ENCODE measurements at regions not wholly inside any gene's neighbourhood (a gene's known extent, or its start where the extent isn't known, plus 50 kb on each side); places are given as distances from the start of the nearest gene placed in this dataset.

DNA sequence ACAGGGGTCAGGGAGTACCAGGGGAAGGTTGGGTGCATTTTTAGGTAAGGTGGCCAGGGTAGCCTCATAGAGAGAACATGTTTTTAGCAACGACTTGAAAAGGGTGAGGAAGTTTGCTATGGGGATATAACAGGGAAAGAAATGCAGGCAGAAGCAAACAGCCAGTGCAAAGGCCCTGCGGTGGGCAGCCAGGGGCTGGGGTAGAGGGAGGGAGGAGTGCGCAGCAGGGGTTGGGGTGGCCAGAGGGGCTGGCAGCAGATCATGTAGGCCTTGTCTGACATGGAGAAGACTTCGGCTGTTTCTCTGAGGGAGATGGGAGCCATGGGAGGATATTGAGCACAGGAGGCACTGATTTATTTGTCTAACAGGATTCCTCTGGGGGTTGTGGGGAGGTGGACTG, 242.5 kb downstream of the RBM19 start:
- ChIA-PET POLR2A (no interaction called here), CTCF (no interaction called here)
- H3K9me3 ChIP-seq (ENCODE audit: low read length), result no peaks in the 10 kb centered on the region
- Mint-ChIP-seq H3K36me3 (no peaks in the 10 kb centered on the region), H3K9me3 (peaks cover 0 to 2% (median 0%) of the 10 kb centered on the region in 5 donors), H3K4me1 (no peaks in the 10 kb centered on the region), H3K4me3 (no peak overlapping the region), H3K27me3 (peaks cover 2 to 7% of the 10 kb centered on the region in 2 donors), H3K27ac (no peak overlapping the region)
- H3K36me3 ChIP-seq (ENCODE audit: insufficient read depth, low read length), result no peaks in the 10 kb centered on the region
- no peaks in the 10 kb centered on the region for H3K27me3 ChIP-seq (ENCODE audit: insufficient read depth, low read length, poor library complexity, severe bottlenecking)
- no peaks in the 10 kb centered on the region for H3K4me1 ChIP-seq (ENCODE audit: insufficient read depth, low read length)
- DNase-seq, result no peak
- H3K4me3 ChIP-seq (ENCODE audit: low read length), result no peak overlapping the region
- no peak overlapping the region for H3K27ac ChIP-seq (ENCODE audit: low read depth, low read length)

GRCh38 chr12:113722747-113723146, 243.4 kb downstream of the RBM19 start:
- Mint-ChIP-seq H3K36me3 (no peaks in the 10 kb centered on the region), H3K4me1 (no peaks in the 10 kb centered on the region), H3K4me3 (no peak overlapping the region), H3K27ac (no peak overlapping the region), H3K9me3 (peaks cover 0 to 2% (median 0%) of the 10 kb centered on the region in 5 donors), H3K27me3 (peaks cover 2 to 7% of the 10 kb centered on the region in 2 donors)
- Histone ChIP-seq H3K27me3 (ENCODE audit: insufficient read depth, low read length, poor library complexity, severe bottlenecking) (no peaks in the 10 kb centered on the region), H3K4me1 (ENCODE audit: insufficient read depth, low read length) (no peaks in the 10 kb centered on the region), H3K27ac (ENCODE audit: low read depth, low read length) (no peak overlapping the region), H3K36me3 (ENCODE audit: insufficient read depth, low read length) (no peaks in the 10 kb centered on the region), H3K9me3 (ENCODE audit: low read length) (no peaks in the 10 kb centered on the region), H3K4me3 (ENCODE audit: low read length) (no peak overlapping the region)
- DNase-seq, result no peak
- ChIA-PET POLR2A (no interaction called here), CTCF (no interaction called here)

DNA sequence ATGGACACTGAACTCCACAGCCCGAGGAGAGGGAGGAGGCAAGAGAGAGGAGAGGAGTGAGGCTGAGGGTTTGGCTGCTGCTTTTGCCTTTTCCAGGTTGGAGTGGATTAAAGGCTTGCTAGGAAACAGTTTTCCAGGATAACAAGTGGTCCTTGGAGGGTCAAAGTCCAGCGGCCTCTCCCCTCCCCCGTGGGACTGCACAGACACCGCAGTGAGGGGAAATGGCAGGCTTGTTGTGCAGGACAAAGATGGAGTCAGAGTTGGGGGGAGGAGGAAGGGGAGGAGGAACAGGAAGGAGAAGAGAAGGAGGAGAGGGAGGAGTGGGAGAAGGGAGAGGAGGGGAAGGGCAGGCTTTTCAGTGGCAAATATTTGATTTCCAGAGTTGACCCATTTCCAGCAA, 245.5 kb downstream of the RBM19 start:
- peaks cover 0 to 2% of the 10 kb centered on the region in 2 donors for H3K27me3 Mint-ChIP-seq
- H3K27ac ChIP-seq (ENCODE audit: low read depth, low read length), result no peak overlapping the region
- no peak for DNase-seq
- no peak overlapping the region for H3K27ac Mint-ChIP-seq
- no peak overlapping the region for H3K4me3 ChIP-seq (ENCODE audit: low read length)
- H3K27me3 ChIP-seq (ENCODE audit: insufficient read depth, low read length, poor library complexity, severe bottlenecking), result no peaks in the 10 kb centered on the region
- CTCF ChIA-PET, result no interaction called here
- POLR2A ChIA-PET, result no interaction called here
- H3K36me3 Mint-ChIP-seq, result no peaks in the 10 kb centered on the region
- H3K4me1 Mint-ChIP-seq, result no peaks in the 10 kb centered on the region
- H3K4me3 Mint-ChIP-seq, result no peak overlapping the region
- no peaks in the 10 kb centered on the region for H3K9me3 ChIP-seq (ENCODE audit: low read length)
- H3K9me3 Mint-ChIP-seq, result peaks cover 0 to 2% (median 0%) of the 10 kb centered on the region in 5 donors
- no peaks in the 10 kb centered on the region for H3K4me1 ChIP-seq (ENCODE audit: insufficient read depth, low read length)
- no peaks in the 10 kb centered on the region for H3K36me3 ChIP-seq (ENCODE audit: insufficient read depth, low read length)

- POLR2A ChIA-PET, result no interaction called here
- DNase-seq, result no peak
- Histone ChIP-seq H3K4me3 (ENCODE audit: low read length) (no peak overlapping the region), H3K27me3 (ENCODE audit: insufficient read depth, low read length, poor library complexity, severe bottlenecking) (no peaks in the 10 kb centered on the region), H3K36me3 (ENCODE audit: insufficient read depth, low read length) (no peaks in the 10 kb centered on the region), H3K9me3 (ENCODE audit: low read length) (no peaks in the 10 kb centered on the region), H3K4me1 (ENCODE audit: insufficient read depth, low read length) (no peaks in the 10 kb centered on the region), H3K27ac (ENCODE audit: low read depth, low read length) (no peak overlapping the region)
- CTCF ChIA-PET, result no interaction called here
- Mint-ChIP-seq H3K36me3 (no peaks in the 10 kb centered on the region), H3K9me3 (peaks cover 0 to 2% (median 0%) of the 10 kb centered on the region in 5 donors), H3K27me3 (peaks cover 0 to 2% of the 10 kb centered on the region in 2 donors), H3K4me3 (no peak overlapping the region), H3K4me1 (no peaks in the 10 kb centered on the region), H3K27ac (no peak overlapping the region)
Observed at GRCh38 chr12:113719911-113720591, 246.1 kb downstream of the RBM19 start.

GRCh38 chr12:113713156-113713555, 241.5 kb upstream of the LHX5 start:
- H3K27ac Mint-ChIP-seq, result peak overlapping the region in 1 of 8 donors; percentile 61
- H3K36me3 ChIP-seq (ENCODE audit: insufficient read depth, low read length), result no peaks in the 10 kb centered on the region
- no peak overlapping the region for H3K4me3 ChIP-seq (ENCODE audit: low read length)
- peaks cover 8 to 16% of the 10 kb centered on the region in 2 donors for H3K27me3 Mint-ChIP-seq
- POLR2A ChIA-PET, result no interaction called here
- no peaks in the 10 kb centered on the region for H3K36me3 Mint-ChIP-seq
- no peak for DNase-seq
- no peaks in the 10 kb centered on the region for H3K4me1 ChIP-seq (ENCODE audit: insufficient read depth, low read length)
- peaks cover 0 to 10% (median 3%) of the 10 kb centered on the region in 5 donors for H3K9me3 Mint-ChIP-seq
- no peaks in the 10 kb centered on the region for H3K4me1 Mint-ChIP-seq
- no peaks in the 10 kb centered on the region for H3K27me3 ChIP-seq (ENCODE audit: insufficient read depth, low read length, poor library complexity, severe bottlenecking)
- no peak overlapping the region for H3K27ac ChIP-seq (ENCODE audit: low read depth, low read length)
- no peaks in the 10 kb centered on the region for H3K9me3 ChIP-seq (ENCODE audit: low read length)
- CTCF ChIA-PET, result no interaction called here
- H3K4me3 Mint-ChIP-seq, result no peak overlapping the region

DNA sequence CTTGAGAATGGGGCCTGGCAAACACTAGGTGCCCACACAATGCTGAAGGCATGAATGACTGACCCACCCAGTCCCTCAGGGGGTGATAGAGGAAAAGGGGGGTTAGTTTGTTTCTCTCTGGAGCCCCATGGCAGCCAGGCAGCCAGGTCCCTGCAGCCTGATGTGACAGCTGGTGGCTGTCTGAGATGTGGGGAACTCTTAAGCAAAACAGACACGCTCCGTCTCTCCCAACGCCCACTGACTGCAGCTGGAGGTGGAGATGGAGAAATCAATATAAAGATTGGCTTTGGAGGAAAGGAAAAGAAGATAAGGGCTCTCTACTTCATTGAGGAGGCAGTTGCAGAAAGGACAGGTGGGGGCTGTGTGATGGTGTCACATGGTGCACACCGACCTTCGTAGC, 240.8 kb upstream of the LHX5 start:
- H3K4me1 ChIP-seq (ENCODE audit: insufficient read depth, low read length), result no peaks in the 10 kb centered on the region
- H3K27me3 ChIP-seq (ENCODE audit: insufficient read depth, low read length, poor library complexity, severe bottlenecking), result no peaks in the 10 kb centered on the region
- no peak overlapping the region for H3K4me3 ChIP-seq (ENCODE audit: low read length)
- no peaks in the 10 kb centered on the region for H3K36me3 ChIP-seq (ENCODE audit: insufficient read depth, low read length)
- Mint-ChIP-seq H3K27me3 (peaks cover 8 to 18% of the 10 kb centered on the region in 2 donors), H3K27ac (no peak overlapping the region), H3K4me1 (no peaks in the 10 kb centered on the region), H3K9me3 (peaks cover 0 to 7% (median 3%) of the 10 kb centered on the region in 5 donors), H3K36me3 (no peaks in the 10 kb centered on the region), H3K4me3 (no peak overlapping the region)
- ChIA-PET POLR2A (no interaction called here), CTCF (no interaction called here)
- H3K9me3 ChIP-seq (ENCODE audit: low read length), result no peaks in the 10 kb centered on the region
- DNase-seq, result no peak
- no peak overlapping the region for H3K27ac ChIP-seq (ENCODE audit: low read depth, low read length)

- CTCF ChIA-PET, result no interaction called here
- H3K36me3 Mint-ChIP-seq, result no peaks in the 10 kb centered on the region
- H3K4me3 Mint-ChIP-seq, result no peak overlapping the region
Observed at GRCh38 chr12:113710216-113710615, 238.5 kb upstream of the LHX5 start.

DNA sequence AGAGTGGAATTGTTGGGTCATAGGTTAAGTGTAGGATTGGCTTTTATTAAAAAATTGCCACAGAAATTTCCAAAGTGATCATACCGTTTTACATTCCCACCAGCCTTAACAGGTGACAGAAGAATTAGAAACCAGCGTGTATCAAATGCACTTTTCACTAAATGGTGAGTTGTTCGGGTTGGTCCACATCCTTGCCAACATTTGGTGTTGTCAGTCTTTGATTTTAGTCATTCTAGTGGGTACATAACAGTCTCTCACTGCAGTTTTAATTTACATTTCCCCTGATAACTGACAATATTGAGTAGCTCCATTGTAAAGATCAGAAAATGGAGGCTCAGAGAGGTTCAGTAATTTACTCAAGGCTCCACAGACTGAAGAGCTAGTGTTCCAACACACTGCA, 237.8 kb upstream of the LHX5 start:
- Mint-ChIP-seq H3K4me1 (no peaks in the 10 kb centered on the region), H3K4me3 (no peak overlapping the region), H3K27ac (no peak overlapping the region), H3K36me3 (no peaks in the 10 kb centered on the region), H3K9me3 (peaks cover 0 to 7% (median 3%) of the 10 kb centered on the region in 5 donors), H3K27me3 (peaks cover 24% of the 10 kb centered on the region in 2 donors)
- Histone ChIP-seq H3K4me1 (ENCODE audit: insufficient read depth, low read length) (no peaks in the 10 kb centered on the region), H3K4me3 (ENCODE audit: low read length) (no peak overlapping the region), H3K27me3 (ENCODE audit: insufficient read depth, low read length, poor library complexity, severe bottlenecking) (no peaks in the 10 kb centered on the region), H3K9me3 (ENCODE audit: low read length) (no peaks in the 10 kb centered on the region), H3K36me3 (ENCODE audit: insufficient read depth, low read length) (no peaks in the 10 kb centered on the region), H3K27ac (ENCODE audit: low read depth, low read length) (no peak overlapping the region)
- ChIA-PET POLR2A (no interaction called here), CTCF (no interaction called here)
- no peak for DNase-seq

More at GRCh38 chr12:113710216-113710615, 238.5 kb upstream of the LHX5 start:
- H3K4me1 ChIP-seq (ENCODE audit: insufficient read depth, low read length), result no peaks in the 10 kb centered on the region
- no peak for DNase-seq
- H3K9me3 Mint-ChIP-seq, result peaks cover 0 to 7% (median 3%) of the 10 kb centered on the region in 5 donors
- no peaks in the 10 kb centered on the region for H3K4me1 Mint-ChIP-seq
- no peaks in the 10 kb centered on the region for H3K9me3 ChIP-seq (ENCODE audit: low read length)
- H3K27me3 Mint-ChIP-seq, result peaks cover 23 to 24% of the 10 kb centered on the region in 2 donors
- H3K4me3 ChIP-seq (ENCODE audit: low read length), result no peak overlapping the region
- no peak overlapping the region for H3K27ac ChIP-seq (ENCODE audit: low read depth, low read length)
- H3K27me3 ChIP-seq (ENCODE audit: insufficient read depth, low read length, poor library complexity, severe bottlenecking), result no peaks in the 10 kb centered on the region
- H3K27ac Mint-ChIP-seq, result no peak overlapping the region
- POLR2A ChIA-PET, result no interaction called here
- H3K36me3 ChIP-seq (ENCODE audit: insufficient read depth, low read length), result no peaks in the 10 kb centered on the region

Data from CD8-positive, alpha-beta memory T cell (primary cell).